GM10266 (cell line): ENCODE measurements at regions not wholly inside any gene's neighbourhood (a gene's known extent, or its start where the extent isn't known, plus 50 kb on each side); places are given as distances from the start of the nearest gene placed in this dataset.
"Not testable (repeated sequence)": the region's sequence is repeated elsewhere in the genome, so short reads cannot be mapped to it uniquely, and the experiment has no call there.

Experiments
- DNase-seq: peaks from one replicate; pipeline ENCODE4 v3.0.0; 2012; ENCODE audit errors: extremely low spot score
- CTCF ChIP-seq: IDR thresholded peaks from 2 replicates; pipeline ENCODE4 v1.5.1; 2012; ENCODE audit warnings: mild to moderate bottlenecking, low read depth; ENCODE audit not compliant: control insufficient read depth, insufficient read depth; ENCODE audit errors: missing control alignments

- TF ChIP-seq CTCF, result no peak
- no peak for DNase-seq
These were observed 1370.6 kb downstream of the SI start for GRCh38 chr3:163707659-163708058.

- not testable (repeated sequence) for DNase-seq
These were observed 1380.1 kb downstream of the SI start for GRCh38 chr3:163698221-163698620.

- no peak for DNase-seq
- TF ChIP-seq CTCF, result no peak
These were observed 1385.8 kb downstream of the SI start for GRCh38 chr3:163692494-163692893.

- TF ChIP-seq CTCF, result no peak
These were observed 1393.6 kb downstream of the SI start for GRCh38 chr3:163684651-163685050.

GRCh38 chr3:163672954-163673353 is 1405.3 kb downstream of the SI start:
- no peak for TF ChIP-seq CTCF
- DNase-seq, result no peak

More at GRCh38 chr3:163684651-163685050, 1393.6 kb downstream of the SI start:
- DNase-seq, result no peak

- TF ChIP-seq CTCF, result no peak
- DNase-seq, result no peak
These were observed 1407.1 kb downstream of the SI start for GRCh38 chr3:163671201-163671600.

- no peak for TF ChIP-seq CTCF
- DNase-seq, result no peak
These were observed 1413.8 kb downstream of the SI start for GRCh38 chr3:163664466-163664865.

- no peak for DNase-seq
These were observed 1421.2 kb downstream of the SI start for GRCh38 chr3:163657088-163657487.

More at GRCh38 chr3:163657088-163657487, 1421.2 kb downstream of the SI start:
- TF ChIP-seq CTCF, result no peak
